Bone marrow (tissue), 2 donors: ENCODE measurements at regions not wholly inside any gene's neighbourhood (a gene's known extent, or its start where the extent isn't known, plus 50 kb on each side); places are given as distances from the start of the nearest gene placed in this dataset.
"Not testable (repeated sequence)": the region's sequence is repeated elsewhere in the genome, so short reads cannot be mapped to it uniquely, and the experiment has no call there.

Source experiments
- DNase-seq, 2 donors: peaks; one replicate each; lab custom pipeline; 2025; lab: John Stamatoyannopoulos, UW

DNA sequence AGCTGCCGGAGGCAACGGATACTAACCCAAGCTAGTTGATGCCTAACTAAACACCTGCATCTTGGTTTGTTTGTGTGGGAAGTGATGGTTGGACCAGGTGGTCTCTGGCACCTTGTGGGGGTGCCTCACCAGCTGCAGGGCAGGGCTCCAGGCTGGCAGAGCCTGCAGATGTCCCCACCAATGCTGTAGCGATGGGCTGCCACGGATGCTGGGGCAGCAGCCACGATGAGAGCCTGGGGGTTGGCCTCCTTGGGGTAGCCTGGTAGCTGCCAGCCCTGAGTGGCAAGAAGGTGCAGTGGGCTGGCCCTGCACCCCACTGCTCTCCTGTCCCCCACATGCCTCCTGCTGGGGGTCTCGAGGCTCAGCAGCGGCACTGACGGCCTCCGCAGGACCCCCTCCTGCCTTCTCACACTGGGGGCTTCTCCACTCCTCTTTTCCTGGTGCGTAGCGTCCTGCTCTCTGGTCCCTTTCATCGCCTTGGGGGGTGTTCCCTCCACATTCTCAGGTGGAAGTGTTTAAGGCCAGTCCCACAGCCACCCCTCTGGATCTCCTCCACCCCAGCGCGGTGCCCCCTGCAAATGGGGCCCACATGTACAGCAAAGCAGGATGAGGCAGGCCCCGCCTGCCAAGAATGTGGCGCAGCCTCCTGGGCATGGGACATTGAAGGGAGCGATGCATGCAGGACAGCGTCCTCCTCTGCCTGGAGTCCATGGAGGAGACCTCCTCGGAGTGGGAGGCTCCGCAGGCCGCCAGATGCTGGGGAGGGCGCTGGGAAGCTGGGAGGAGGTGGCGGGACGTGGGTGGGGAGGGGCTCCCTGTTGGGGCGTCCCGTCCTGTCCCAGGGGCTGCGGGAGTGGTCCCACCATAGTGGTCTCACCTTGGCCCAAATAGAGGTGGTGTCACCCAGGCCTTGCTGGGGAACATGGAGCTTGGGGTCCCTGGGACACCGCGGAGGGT lies 173.1 kb downstream of the ASB1 start:
- no peak for DNase-seq

DNA sequence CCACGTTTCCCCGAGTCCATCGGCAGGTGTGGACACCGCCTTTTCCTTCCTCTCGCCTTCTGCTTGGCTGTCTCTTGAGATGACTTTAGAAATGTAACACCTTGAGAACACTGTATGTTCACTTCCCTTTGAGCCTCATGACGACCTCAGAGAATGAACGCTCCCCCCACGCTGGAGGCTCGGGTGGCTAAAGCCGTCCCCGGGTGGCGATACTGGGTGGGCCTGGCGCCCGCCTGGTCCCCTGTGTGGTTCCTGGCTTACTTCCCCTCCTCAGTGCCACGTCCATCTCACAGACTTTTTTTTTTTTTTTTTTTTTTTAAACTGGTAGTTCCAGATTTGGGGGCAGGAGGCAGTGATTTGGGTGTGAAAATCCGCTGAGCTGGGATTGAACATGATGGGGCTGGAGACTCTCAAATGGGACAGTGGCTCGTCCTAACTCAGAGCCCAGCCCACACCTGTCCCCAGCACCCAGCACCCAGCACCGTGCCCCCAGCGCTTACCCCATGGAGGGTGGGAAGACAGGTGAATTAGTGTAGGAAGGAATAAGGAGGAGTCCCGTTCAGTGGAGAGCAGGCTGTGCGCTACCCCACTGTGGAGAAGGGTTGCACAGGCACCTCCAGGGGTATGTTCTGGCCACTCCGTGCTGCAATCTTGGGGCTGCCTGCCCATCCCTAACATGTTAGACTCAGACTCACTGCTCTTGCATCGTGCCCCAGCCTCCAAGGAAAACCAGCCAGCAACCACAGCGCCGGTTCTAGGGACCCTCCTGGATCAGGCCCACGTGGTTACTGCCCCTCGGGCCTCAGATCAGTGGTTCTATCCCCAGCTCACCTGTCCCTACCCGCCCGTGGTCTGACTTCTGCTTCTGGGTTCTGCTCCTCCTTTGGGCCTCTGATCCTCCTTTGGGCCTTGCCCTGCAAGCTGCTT lies 174.0 kb downstream of the ASB1 start:
- no peak for DNase-seq

DNA sequence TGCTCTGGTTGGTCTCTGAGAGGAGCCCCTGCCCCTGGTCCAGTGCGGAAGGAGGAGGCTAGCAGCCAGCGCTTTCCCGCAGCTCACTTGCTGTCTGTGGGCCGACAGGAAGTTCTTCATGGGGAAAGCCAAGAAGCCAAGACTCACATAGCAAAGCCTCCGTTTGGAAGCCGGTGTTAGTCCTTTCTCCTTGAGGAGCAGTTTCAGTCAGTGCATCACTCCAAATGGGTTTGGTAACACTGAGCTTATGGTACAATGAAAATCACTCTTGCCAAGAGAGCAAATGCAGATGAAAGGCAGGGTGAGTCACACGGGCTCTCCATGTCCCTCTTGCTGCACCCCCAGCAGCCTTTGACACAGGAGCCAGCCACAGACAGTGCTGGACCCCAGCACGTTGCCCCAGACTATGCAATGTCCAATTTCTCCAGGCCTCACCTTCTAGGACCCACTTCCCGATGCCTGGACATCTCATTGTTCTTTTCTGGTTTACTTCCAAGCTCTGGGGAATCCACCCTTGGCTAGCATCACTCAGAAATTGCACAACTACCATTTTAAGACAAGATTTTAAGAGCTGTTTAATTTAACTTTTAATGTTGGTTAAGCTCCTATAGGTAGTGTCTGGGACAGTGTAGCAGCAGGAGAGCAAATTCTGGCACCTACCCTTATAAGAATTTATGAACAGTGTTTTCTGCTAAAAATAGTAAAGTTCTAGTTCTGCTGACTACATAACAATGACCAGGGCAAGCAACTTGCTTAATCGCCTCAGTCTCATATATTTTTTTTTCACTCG lies 174.9 kb downstream of the ASB1 start:
- no peak for DNase-seq

DNA sequence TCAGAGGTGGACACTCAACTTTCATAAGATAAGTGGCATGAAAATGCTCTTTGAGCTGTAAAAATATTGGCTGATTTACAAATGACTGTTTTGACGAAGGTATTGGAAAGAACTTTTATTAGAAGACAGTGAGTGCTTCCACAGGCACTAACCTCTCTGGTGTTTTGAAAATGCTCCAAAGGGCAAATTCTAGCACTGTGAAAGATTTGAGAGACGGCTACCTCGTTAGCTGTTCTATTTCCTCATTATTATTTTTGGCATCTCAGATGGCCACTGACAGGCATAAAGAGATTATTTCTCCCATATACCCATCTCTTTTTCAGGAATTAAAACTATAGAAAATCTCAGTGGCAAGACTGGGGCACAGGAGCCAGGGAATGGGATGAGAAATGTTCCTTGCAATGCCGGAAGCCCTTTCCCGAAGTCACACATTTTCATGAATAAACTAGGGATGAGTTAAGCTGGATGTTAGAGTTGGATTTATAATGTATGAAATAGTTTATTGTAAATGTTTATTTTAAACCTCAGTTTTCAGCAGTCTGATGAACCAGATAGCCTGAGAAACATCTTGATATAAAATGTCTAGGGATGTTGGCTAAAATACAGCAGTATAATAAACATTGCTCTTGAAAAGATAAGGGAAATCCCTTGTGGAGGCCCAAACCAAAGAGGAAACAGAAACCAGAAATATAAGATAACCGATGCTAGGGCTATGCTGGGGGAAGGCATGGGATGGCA lies 175.7 kb downstream of the ASB1 start:
- no peak for DNase-seq

DNA sequence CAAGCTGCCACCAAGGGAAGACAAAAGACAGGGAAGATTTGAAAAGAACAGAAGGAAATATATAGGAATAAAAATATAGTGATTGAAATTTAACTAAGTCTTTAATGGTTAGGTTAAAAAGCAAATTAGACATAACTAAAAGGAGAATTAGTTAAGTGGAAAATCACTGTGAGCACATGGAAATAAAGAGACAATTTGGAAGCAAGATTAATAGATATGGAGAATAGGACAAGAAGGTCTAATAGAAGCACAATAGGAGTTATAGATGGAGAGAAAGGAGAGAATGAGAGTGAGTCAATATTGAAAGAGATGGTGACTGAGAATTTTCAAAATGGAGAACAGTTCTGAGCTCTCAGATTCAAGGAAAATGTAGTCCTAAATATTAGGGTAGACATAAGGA lies 176.9 kb downstream of the ASB1 start:
- no peak for DNase-seq

DNA sequence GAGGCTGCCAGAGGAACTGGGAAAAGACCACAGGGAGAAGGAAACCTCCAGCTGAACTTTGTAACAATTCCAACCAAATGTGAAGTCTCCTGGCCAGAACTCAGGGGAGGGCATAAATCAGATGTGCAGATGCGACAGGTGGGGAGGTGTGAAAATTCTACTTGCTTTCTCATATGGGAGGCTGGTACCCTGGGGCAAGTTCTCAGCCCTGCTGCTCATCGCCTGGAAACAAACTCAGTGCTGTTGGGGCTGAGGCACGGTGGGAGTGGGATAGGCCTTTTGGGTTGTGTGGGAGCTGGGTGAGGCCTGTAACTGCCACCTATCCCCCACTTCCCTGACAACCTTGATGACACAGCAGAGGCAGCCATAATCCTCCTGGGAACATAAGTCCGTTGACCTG lies 179.6 kb downstream of the ASB1 start:
- DNase-seq, result no peak

DNA sequence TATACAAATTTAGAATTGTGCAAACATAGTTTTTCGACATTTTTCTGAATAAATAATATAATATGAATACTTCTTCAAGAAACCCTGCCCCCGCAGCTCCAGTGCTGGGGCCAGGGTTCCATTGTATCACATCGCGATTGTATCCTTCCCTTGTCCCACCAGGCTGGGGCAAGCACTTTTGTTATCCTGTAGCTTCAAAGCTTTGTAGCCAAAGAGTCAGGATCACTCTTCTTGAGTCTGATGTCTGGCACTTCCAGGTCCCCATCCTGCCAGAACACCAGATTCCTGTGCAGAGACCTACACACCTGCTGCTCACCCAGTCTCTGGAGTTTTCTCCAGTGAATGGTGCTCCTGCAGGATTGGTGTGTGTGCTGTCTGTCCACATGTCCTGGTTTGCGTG lies 186.9 kb downstream of the ASB1 start:
- no peak for DNase-seq

DNA sequence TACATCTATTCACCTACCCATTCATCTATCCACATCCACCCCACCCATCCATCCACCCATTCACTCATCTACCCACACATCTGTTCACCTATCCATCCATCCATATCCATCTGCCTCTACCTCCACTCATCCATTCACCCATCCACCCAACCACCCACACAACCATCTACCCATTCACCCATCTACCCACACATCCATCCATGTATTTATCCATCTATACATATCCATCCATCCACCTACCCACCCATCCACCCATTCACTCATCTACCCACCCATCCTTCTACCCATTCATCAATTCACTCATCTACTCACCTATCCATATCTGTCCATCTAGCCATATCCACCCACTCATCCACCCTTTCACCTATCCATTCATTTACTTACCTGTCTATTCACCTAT lies 187.6 kb downstream of the ASB1 start:
- no peak for DNase-seq

DNA sequence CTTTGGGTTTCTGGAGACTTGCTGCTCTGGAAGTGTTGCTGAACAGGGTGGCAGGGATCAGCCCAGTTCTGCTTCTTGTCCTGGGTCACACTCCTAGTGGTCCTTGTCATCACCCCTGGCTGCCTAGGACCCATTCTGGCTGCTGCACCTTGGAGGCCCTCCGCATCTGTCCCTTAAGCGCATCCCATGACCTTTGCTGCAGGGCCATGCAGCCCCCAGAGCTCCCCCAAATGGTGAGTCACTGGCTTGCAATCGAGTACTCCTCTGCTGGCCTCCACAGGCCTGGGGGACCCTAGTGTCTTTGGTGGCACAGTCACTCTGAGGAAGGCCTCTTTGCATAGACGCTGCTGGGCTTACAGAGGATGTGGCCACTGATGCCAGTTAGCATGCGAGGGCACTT lies 188.5 kb downstream of the ASB1 start:
- no peak for DNase-seq

DNA sequence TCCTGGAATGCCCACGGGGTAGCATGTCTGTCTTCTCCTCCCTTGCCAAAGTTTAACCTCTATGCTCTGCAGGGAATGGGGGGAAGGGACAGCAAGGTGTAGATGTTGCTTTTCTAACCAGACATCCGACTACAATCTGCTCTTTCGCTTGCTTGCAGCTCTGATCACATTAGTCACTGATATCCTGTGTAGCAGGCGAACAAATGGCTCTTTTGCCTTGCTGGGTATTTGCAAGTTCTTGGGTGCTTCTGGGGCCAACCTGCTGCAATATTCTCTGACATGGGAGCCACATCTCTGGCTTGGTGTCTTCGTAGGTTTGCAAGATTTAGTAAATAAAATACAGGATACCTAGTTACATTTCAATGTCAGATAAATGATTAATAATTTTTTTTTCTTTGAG lies 190.0 kb downstream of the ASB1 start:
- no peak for DNase-seq

DNA sequence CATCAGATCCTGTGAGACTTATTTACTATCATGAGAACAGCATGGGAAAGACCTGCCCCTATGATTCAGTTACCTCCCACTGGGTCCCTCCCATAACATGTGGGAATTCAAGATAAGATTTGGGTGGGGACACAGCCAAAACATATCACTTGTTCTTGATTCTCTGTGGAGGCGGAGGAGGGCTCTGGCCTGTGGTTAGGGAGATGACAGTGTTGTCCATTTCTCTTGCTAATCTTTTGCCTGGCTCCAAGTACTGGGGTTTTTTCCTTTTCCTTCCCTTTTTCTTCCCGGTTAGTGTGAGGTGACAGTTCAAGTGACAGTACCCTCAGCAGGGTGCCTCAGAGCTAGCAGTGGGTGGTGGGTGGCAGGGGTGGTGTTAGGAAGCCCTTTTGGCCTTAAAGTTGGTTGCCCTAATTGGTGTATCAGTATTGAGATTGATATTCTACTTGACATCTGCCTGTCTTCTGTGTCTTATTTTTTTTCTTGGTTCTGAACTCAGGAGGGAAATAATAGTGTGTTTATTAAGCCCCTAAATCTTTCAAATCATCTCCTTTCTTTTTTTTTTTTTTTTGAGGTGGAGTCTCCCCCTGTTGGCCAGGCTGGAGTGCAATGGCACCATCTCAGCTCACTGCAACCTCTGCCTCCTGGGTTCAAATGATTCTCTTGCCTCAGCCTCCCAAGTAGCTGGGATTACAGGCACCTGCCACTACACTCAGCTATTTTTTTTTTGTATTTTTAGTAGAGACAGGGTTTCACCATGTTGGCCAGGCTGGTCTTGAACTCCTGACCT lies 192.0 kb downstream of the ASB1 start:
- not testable (repeated sequence) for DNase-seq

DNA sequence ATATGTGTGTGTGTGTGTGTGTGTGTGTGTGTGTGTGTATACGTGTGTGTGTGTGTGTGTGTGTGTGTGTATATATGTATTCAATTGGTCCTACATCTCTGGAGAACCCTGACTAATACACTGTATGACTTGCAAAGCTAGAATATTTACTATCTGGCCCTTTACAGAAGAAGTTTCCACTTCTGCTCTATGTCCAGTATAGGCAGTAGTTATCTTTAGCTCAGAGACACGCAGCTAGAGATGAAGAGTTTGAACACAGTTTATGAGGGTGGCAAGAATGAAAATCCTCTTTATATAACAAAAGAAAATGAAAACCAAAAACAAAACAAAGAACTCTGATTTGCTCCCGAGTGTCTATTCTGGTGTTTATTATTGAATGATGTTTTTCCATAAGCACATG lies 201.2 kb downstream of the ASB1 start:
- no peak for DNase-seq

DNA sequence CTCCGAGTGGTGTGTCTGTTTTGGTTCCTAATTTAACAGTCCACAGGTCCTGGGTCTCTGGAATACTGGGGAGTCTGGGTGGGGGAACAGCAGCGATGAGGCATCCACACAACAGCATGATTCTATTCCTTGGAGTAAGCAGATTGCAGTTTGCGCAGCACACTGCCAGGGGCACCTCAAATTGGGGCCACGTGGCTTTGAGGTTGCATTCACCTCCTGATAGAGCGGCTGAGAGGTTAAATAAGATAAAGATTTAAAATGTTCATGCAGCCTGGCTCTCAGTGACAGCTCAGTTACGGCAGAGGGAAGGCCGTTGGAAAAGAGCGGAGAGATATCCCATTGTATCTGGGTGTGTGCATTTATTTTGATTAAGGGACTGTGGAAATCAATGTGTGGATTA lies 202.3 kb downstream of the ASB1 start:
- no peak for DNase-seq

DNA sequence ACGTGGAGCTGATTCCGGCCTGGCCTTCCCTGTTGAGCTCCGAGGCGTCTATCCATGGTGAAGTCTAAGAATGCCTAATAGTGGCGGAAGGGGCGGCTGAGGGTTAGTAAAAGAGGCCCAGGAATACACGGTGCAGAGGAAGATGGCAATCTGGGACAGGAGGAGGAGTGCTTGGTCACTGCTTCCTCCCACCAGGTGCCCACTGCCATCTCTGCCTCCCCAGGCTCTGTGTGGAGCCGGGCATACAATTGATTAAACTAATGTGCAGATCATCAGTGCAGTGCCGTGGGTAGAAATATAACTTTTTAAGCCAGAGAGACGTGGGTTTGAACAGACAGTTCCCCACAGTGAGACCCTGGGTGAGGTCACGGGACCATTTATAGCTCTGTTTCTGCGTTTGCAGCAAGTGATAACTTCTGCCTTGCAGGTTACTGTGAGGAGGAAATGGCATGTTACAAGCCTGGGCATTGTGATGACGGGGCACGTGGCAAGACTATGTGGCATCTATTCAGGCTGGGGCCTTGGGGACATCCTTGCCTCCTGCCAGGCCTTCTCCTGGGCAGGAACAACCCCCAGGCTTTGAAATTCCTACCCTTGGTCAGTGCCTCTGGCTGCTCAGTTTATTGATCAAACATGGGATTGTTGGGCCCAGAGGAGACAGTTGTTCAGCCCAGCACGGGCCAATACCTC lies 204.9 kb downstream of the ASB1 start:
- no peak for DNase-seq

DNA sequence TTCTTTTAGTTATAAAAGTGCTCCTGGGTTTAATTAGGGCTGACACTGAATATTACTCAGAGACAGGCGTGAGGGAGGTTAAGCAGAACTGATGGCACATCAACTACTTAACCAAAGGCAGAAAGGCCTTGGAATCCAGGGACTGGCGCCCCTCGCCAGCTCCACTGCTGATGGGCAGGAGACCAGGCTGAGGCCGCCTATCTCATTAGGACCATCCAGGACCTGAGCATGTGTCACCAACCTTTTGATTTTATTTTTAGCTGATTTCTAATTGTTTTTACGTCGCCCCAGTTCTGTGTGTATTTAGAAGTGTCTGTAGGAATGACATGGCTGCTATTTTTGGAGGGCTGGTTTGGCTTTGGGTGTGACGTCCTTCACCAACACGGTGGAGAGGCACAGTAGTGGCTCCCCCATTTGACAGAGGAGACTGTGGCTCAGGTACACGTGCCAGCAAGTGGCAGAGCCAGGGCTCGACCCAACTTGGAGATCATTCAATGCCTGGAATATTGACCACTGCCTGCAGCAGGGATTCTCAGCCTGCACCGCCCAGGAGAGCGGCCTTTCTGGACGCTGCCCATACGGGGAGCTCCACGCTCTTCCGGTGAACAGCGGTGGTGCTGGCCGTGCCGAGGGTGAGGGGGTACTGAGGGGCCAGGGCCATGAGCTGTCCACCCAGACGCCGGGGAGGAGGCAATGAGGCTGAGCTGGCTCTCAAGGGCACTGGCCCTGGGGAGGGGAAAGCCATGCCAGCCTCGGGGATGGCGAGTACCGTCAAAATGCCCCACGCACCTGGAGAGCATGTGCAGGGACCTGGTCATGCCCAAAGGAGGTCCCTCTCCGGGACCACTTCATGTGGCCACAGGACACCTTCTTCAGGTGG lies 205.7 kb downstream of the ASB1 start:
- no peak for DNase-seq

DNA sequence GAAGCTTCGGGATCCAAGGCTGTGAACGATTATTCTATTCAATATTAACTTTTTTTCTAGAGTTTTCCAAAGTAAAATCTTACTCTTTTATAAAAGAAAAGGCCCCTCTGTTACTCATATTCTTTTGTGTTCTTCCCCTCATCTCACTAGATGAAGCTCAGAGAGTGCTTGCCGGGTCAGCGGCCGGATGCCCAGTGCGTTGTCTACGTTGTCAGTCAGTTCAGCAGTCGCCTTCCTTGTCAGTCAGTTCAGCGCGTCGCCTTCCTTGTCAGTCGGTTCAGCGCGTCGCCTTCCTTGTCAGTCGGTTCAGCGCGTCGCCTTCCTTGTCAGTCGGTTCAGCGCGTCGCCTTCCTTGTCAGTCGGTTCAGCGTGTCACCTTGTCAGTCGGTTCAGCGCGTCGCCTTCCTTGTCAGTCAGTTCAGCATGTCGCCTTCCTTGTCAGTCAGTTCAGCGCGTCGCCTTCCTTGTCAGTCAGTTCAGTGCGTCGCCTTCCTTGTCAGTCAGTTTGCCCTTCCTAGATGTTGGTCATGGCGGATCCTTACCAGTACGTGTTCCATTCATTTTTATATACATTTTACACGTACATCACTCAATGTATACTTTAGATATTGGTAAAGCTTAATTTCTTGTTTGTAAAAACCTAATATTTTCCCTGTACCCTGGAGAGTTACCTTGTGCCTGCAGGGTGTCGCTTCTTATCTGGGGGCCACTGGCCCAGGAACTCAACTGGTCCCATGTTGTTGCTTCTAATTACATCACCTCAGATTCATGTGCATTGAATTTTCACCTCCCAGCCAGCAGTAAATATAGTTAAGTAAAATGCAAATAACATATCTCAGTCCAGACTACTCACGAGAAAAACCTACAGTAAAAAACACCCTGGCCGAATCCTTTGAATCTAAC lies 206.9 kb downstream of the ASB1 start:
- DNase-seq, result no peak

DNA sequence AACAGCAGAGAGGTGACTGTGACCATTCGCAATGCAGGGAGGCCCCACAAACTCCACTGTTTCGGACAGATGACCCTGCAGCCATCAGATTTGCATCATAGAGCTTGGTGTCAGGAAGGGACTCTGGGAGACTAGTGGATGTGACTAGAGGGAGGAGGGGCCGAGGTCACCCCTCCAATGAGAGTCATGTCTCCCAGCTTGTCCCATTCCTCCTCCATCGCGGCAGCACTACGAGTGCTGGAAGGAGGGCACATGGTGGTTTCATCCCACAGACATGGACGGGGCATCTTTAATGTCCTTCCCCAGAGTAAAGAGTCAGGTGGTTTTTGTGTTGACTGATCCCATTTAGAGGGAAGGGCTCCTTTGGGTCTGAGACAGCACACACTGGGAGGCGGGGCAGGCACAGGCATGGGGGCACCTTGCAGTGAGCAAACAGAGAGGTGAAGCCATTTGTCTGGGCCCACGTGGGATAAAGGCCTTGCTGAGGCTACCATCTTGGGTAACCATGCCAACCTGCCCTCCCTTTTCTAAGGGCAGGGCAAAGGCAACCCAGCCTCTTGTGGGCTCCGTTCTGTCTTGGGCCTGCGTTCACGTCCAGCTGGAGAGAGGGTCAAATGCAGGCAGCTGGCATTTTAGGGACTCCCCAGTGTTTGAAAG lies 208.1 kb downstream of the ASB1 start:
- DNase-seq, result no peak
